Testis (tissue), 2 donors: ENCODE measurements at regions not wholly inside any gene's neighbourhood (a gene's known extent, or its start where the extent isn't known, plus 50 kb on each side); places are given as distances from the start of the nearest gene placed in this dataset.
A peak's percentile ranks its signal among the peaks of the same experiment; 100 is the strongest.

Source experiments
- DNase-seq: peaks from one replicate; pipeline ENCODE4 v3.0.0-alpha.2; 2019
- H3K27ac ChIP-seq, 2 donors: fragments of 200-600 bp; sonication (generic); one replicate each; pipeline ENCODE4 v1.5.1; 2019
- H3K27me3 ChIP-seq: fragments of 200-600 bp; sonication (generic); one replicate; pipeline ENCODE4 v1.5.1; 2019
- H3K36me3 ChIP-seq: fragments of 200-600 bp; sonication (generic); one replicate; pipeline ENCODE4 v1.5.1; 2017; ENCODE audit warnings: low read depth; ENCODE audit errors: missing control alignments
- H3K4me1 ChIP-seq: fragments of 200-600 bp; sonication (generic); one replicate; pipeline ENCODE4 v1.5.1; 2019
- H3K4me3 ChIP-seq, 2 donors: fragments of 200-600 bp; sonication (generic); one replicate each; pipeline ENCODE4 v1.5.1; 2017 to 2019
- H3K9me3 ChIP-seq: fragments of 200-600 bp; sonication (generic); one replicate; pipeline ENCODE4 v1.5.1; 2017
- CTCF ChIP-seq, 3 experiments: fragments of 450-650 bp in 2 of 3; fragments of 200-600 bp in 1 of 3; sonication (generic) in 1 of 3; IDR thresholded peaks; one replicate each; pipeline ENCODE4 v1.5.1; 2016 to 2019; ENCODE audit warnings: antibody characterized with exemption in 3 of 3, mild to moderate bottlenecking in 2 of 3, moderate library complexity in 1 of 3
- POLR2A ChIP-seq: fragments of 450-650 bp; IDR thresholded peaks from one replicate; pipeline ENCODE4 v1.6.1; 2017; ENCODE audit warnings: antibody characterized with exemption, mild to moderate bottlenecking, moderate library complexity
- WGBS, 2 donors: methylation state at CpG; one replicate each; pipeline ENCODE4 v1.1.5; 2018; 5-methylcytosine and 5-hydroxymethylcytosine counted together
- intact Hi-C: fragments of 100-400 bp; cut with DNase I; formaldehyde crosslinking; loops from one replicate; pipeline ENCODE4 v1.15.1; 2023; ENCODE audit warnings: low total_unique reads

- Histone ChIP-seq H3K4me1 (no peaks in the 10 kb centered on the region), H3K4me3 (no peak overlapping the region), H3K9me3 (no peaks in the 10 kb centered on the region), H3K27ac (no peak overlapping the region), H3K36me3 (no peaks in the 10 kb centered on the region), H3K27me3 (no peaks in the 10 kb centered on the region)
- no peak for TF ChIP-seq POLR2A
- intact Hi-C loops: no loop called here
- 36 to 44% methylated on average over 3 of the region's 3 CpGs for WGBS, 2 donors
- no peak for DNase-seq
Observed at GRCh38 chr21:22223385-22223784, 1225.2 kb downstream of the NCAM2 start.

- no peak overlapping the region for H3K27ac ChIP-seq
- intact Hi-C loops: no loop called here
- no peak for DNase-seq
- TF ChIP-seq POLR2A (no peak), CTCF (IDR thresholded peaks at IDR 0.05) (no peak)
- H3K27me3 ChIP-seq: no peaks in the 10 kb centered on the region
- no peaks in the 10 kb centered on the region for H3K36me3 ChIP-seq
- 91 to 93% methylated on average over 4 of the region's 4 CpGs for WGBS, 2 donors
- H3K9me3 ChIP-seq: no peaks in the 10 kb centered on the region
- no peaks in the 10 kb centered on the region for H3K4me1 ChIP-seq
- H3K4me3 ChIP-seq: no peak overlapping the region
Observed at GRCh38 chr21:22224261-22224660, 1226.1 kb downstream of the NCAM2 start.

GRCh38 chr21:22225299-22225698, 1227.1 kb downstream of the NCAM2 start:
- no peak for DNase-seq
- no peaks in the 10 kb centered on the region for H3K27me3 ChIP-seq
- H3K4me3 ChIP-seq: no peak overlapping the region
- peak overlapping the region in 1 of 2 donors; percentile 39 for H3K27ac ChIP-seq
- H3K4me1 ChIP-seq: no peaks in the 10 kb centered on the region
- no peak for TF ChIP-seq POLR2A
- no peak for TF ChIP-seq CTCF (IDR thresholded peaks at IDR 0.05)
- intact Hi-C loops: no loop called here
- H3K9me3 ChIP-seq: no peaks in the 10 kb centered on the region
- H3K36me3 ChIP-seq: no peaks in the 10 kb centered on the region
- WGBS, 2 donors: 56 to 63% methylated on average over 1 of the region's 1 CpG

GRCh38 chr21:22231013-22231412, 1232.8 kb downstream of the NCAM2 start:
- Histone ChIP-seq H3K4me1 (no peaks in the 10 kb centered on the region), H3K4me3 (no peak overlapping the region), H3K9me3 (no peaks in the 10 kb centered on the region), H3K27me3 (no peaks in the 10 kb centered on the region), H3K27ac (no peak overlapping the region), H3K36me3 (no peaks in the 10 kb centered on the region)
- DNase-seq: no peak
- no peak for TF ChIP-seq CTCF (IDR thresholded peaks at IDR 0.05)
- no peak for TF ChIP-seq POLR2A
- WGBS, 2 donors: 70 to 79% methylated on average over 2 of the region's 2 CpGs
- intact Hi-C loops: no loop called here

GRCh38 chr21:22235866-22236590, 1237.8 kb downstream of the NCAM2 start:
- no peaks in the 10 kb centered on the region for H3K27me3 ChIP-seq
- H3K9me3 ChIP-seq: no peaks in the 10 kb centered on the region
- H3K4me3 ChIP-seq: no peak overlapping the region
- H3K4me1 ChIP-seq: no peaks in the 10 kb centered on the region
- intact Hi-C loops: no loop called here
- 84 to 89% methylated on average over 4 of the region's 4 CpGs for WGBS, 2 donors
- no peak for TF ChIP-seq POLR2A
- TF ChIP-seq CTCF (IDR thresholded peaks at IDR 0.05): no peak
- H3K36me3 ChIP-seq: no peaks in the 10 kb centered on the region
- DNase-seq: no peak
- H3K27ac ChIP-seq: no peak overlapping the region
